IMR-90 (cell line): ENCODE measurements at regions not wholly inside any gene's neighbourhood (a gene's known extent, or its start where the extent isn't known, plus 50 kb on each side); places are given as distances from the start of the nearest gene placed in this dataset.

ENCODE experiments used
- BHLHE40 ChIP-seq: fragments of 150-350 bp; IDR thresholded peaks from 2 replicates; pipeline ENCODE4 v1.6.1; 2016; ENCODE audit warnings: mild to moderate bottlenecking, low read depth, low read length
- CEBPB ChIP-seq: IDR thresholded peaks from 2 replicates; pipeline ENCODE4 v1.6.1; 2012; ENCODE audit warnings: low read depth, low read length, improper control_type of control experiment
- CHD1 ChIP-seq: IDR thresholded peaks from 2 replicates; pipeline ENCODE4 v1.6.1; 2012; ENCODE audit warnings: low read depth, low read length, improper control_type of control experiment
- CTCF ChIP-seq: conservative IDR thresholded peaks from 2 replicates; pipeline ENCODE4 v1.5.1; 2012; ENCODE audit warnings: mild to moderate bottlenecking, low read depth, low read length, improper control_type of control experiment
- MAFK ChIP-seq: IDR thresholded peaks from 2 replicates; pipeline ENCODE4 v1.6.1; 2012; ENCODE audit warnings: low read depth, low read length, improper control_type of control experiment
- MAZ ChIP-seq: IDR thresholded peaks from 2 replicates; pipeline ENCODE4 v1.6.1; 2012; ENCODE audit warnings: low read depth, mild to moderate bottlenecking, low read length, improper control_type of control experiment, moderate library complexity, borderline replicate concordance
- NFE2L2 ChIP-seq: fragments of 150-350 bp; IDR thresholded peaks from 2 replicates; pipeline ENCODE4 v1.6.1; 2016; ENCODE audit warnings: low read depth, mild to moderate bottlenecking, low read length
- POLR2A ChIP-seq: IDR thresholded peaks from 2 replicates; pipeline ENCODE4 v1.6.1; 2012; ENCODE audit warnings: mild to moderate bottlenecking, low read depth, low read length
- RCOR1 ChIP-seq: IDR thresholded peaks from 2 replicates; pipeline ENCODE4 v1.6.1; 2012; ENCODE audit warnings: mild to moderate bottlenecking, low read length, improper control_type of control experiment; ENCODE audit not compliant: insufficient replicate concordance
- SMC3 ChIP-seq: fragments of 150-350 bp; IDR thresholded peaks from 2 replicates; pipeline ENCODE4 v1.6.1; 2016; ENCODE audit warnings: low read depth, mild to moderate bottlenecking, antibody characterized with exemption, low read length, moderate library complexity
- USF2 ChIP-seq: fragments of 150-350 bp; IDR thresholded peaks from 2 replicates; pipeline ENCODE4 v1.6.1; 2017; ENCODE audit warnings: mild to moderate bottlenecking, antibody characterized with exemption, low read length, low read depth

GRCh38 chr4:77306496-77306895, 149.5 kb downstream of the CCNG2 start:
- no peak for TF ChIP-seq CTCF
- TF ChIP-seq POLR2A, result no peak
- TF ChIP-seq CHD1, result no peak
- TF ChIP-seq MAFK, result no peak
- TF ChIP-seq MAZ, result no peak
- TF ChIP-seq NFE2L2, result no peak
- TF ChIP-seq SMC3, result no peak
- TF ChIP-seq USF2, result no peak
- TF ChIP-seq BHLHE40, result no peak
- TF ChIP-seq CEBPB, result no peak
- TF ChIP-seq RCOR1, result no peak
